IPS-NIHi11 (cell line): ENCODE measurements at regions not wholly inside any gene's neighbourhood (a gene's known extent, or its start where the extent isn't known, plus 50 kb on each side); places are given as distances from the start of the nearest gene placed in this dataset.
A peak's percentile ranks its signal among the peaks of the same experiment; 100 is the strongest.

Experiments
- DNase-seq: peaks from one replicate; pipeline ENCODE4 v3.0.0; 2012; ENCODE audit warnings: mixed read lengths, low spot score

GRCh38 chr3:81967393-81967792, 205.9 kb upstream of the GBE1 start:
- no peak for DNase-seq

- DNase-seq: peak; percentile 13
Observed at GRCh38 chr3:81965696-81966095, 204.3 kb upstream of the GBE1 start.

GRCh38 chr3:81962396-81962795, 201.0 kb upstream of the GBE1 start:
- no peak for DNase-seq

GRCh38 chr3:81958972-81959640, 197.7 kb upstream of the GBE1 start:
- no peak for DNase-seq

- DNase-seq: no peak
Observed at GRCh38 chr3:81955878-81956277, 194.4 kb upstream of the GBE1 start.

- DNase-seq: no peak
Observed at GRCh38 chr3:81953111-81953510, 191.7 kb upstream of the GBE1 start.

- DNase-seq: no peak
Observed at GRCh38 chr3:81952141-81952540, 190.7 kb upstream of the GBE1 start.

GRCh38 chr3:81951636-81952035, 190.2 kb upstream of the GBE1 start:
- DNase-seq: no peak

GRCh38 chr3:81951106-81951505, 189.7 kb upstream of the GBE1 start:
- peak; percentile 20 for DNase-seq

GRCh38 chr3:81947359-81947758, 185.9 kb upstream of the GBE1 start:
- no peak for DNase-seq

- no peak for DNase-seq
Observed at GRCh38 chr3:81938681-81939080, 177.2 kb upstream of the GBE1 start.

- DNase-seq: no peak
Observed at GRCh38 chr3:81936817-81937216, 175.4 kb upstream of the GBE1 start.

- DNase-seq: no peak
Observed at GRCh38 chr3:81932681-81933080, 171.2 kb upstream of the GBE1 start.

- DNase-seq: no peak
Observed at GRCh38 chr3:81931265-81932251, 170.1 kb upstream of the GBE1 start.

GRCh38 chr3:81929697-81930096, 168.3 kb upstream of the GBE1 start:
- no peak for DNase-seq

GRCh38 chr3:81927811-81928210, 166.4 kb upstream of the GBE1 start:
- no peak for DNase-seq

- DNase-seq: no peak
Observed at GRCh38 chr3:81925385-81925784, 163.9 kb upstream of the GBE1 start.

GRCh38 chr3:81923038-81923437, 161.6 kb upstream of the GBE1 start:
- DNase-seq: no peak

GRCh38 chr3:81922404-81922803, 161.0 kb upstream of the GBE1 start:
- no peak for DNase-seq

- no peak for DNase-seq
Observed at GRCh38 chr3:81920816-81921215, 159.4 kb upstream of the GBE1 start.

- no peak for DNase-seq
Observed at GRCh38 chr3:81916890-81917289, 155.4 kb upstream of the GBE1 start.

- DNase-seq: no peak
Observed at GRCh38 chr3:81913886-81914663, 152.6 kb upstream of the GBE1 start.

GRCh38 chr3:81911221-81911620, 149.8 kb upstream of the GBE1 start:
- DNase-seq: no peak
